ENCODE measurements at regions not wholly inside any gene's neighbourhood (a gene's known extent, or its start where the extent isn't known, plus 50 kb on each side); places are given as distances from the start of the nearest gene placed in this dataset.
"Not testable (repeated sequence)": the region's sequence is repeated elsewhere in the genome, so short reads cannot be mapped to it uniquely, and the experiment has no call there.

DNA sequence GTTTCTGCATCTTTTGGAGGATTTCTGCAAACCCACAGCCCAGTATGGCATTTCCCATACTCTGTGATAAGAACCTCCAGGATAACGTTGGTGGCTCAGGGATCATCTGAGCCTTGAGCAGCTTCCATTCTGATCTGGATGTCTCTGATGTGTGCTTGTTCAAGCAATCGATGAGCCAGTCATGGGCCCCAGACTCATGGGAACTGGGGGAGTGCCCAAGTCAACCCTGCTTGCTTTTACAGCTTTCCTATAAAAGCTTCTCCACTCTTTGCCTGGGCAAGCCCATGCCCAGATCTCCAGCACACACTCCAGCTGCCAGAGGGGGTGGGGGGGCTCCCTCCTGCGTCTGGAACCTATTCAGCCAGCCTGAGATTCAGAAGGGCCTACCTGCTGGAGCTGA, 207.6 kb upstream of the PLGLB2 start:
- not testable (repeated sequence) for TF ChIP-seq CTCF, POLR2A (IDR thresholded peaks at IDR 0.05)
